Spleen (tissue), 11 donors: ENCODE measurements at regions not wholly inside any gene's neighbourhood (a gene's known extent, or its start where the extent isn't known, plus 50 kb on each side); places are given as distances from the start of the nearest gene placed in this dataset.

Source experiments
- DNase-seq: peaks from one replicate; pipeline ENCODE4 v3.0.0-alpha.2; 2020
- H3K27ac ChIP-seq, 8 donors: fragments of 200-600 bp; sonication (generic) in 7 of 8; 1 replicate in 4 of 8; 2 replicates in 4 of 8; pipeline versions ENCODE4 v1.5.0 to v1.8.0; 2016 to 2021; ENCODE audit warnings: inconsistent platforms in 4 of 8, mild to moderate bottlenecking in 4 of 8, moderate library complexity in 1 of 8
- H3K27me3 ChIP-seq, 7 donors: fragments of 200-600 bp; sonication (generic) in 6 of 7; replicated peaks in 1 of 7; 1 replicate in 4 of 7; 2 replicates in 3 of 7; pipeline versions ENCODE4 v1.5.0 to v1.8.0; 2016 to 2021; ENCODE audit warnings: inconsistent platforms in 3 of 7, mild to moderate bottlenecking in 1 of 7
- H3K36me3 ChIP-seq, 6 donors: fragments of 200-600 bp; sonication (generic) in 5 of 6; 1 replicate in 4 of 6; 2 replicates in 2 of 6; pipeline versions ENCODE4 v1.5.0 to v1.8.0; 2016 to 2021; ENCODE audit warnings: inconsistent platforms in 2 of 6
- H3K4me1 ChIP-seq, 6 donors: fragments of 200-600 bp; sonication (generic) in 5 of 6; 1 replicate in 3 of 6; 2 replicates in 3 of 6; pipeline versions ENCODE4 v1.5.0 to v1.8.0; 2016 to 2021; ENCODE audit warnings: inconsistent platforms in 3 of 6
- H3K4me3 ChIP-seq, 8 donors: fragments of 200-600 bp; sonication (generic) in 7 of 8; 1 replicate in 4 of 8; 2 replicates in 4 of 8; pipeline versions ENCODE4 v1.5.0 to v1.8.0; 2016 to 2021; ENCODE audit warnings: inconsistent platforms in 4 of 8, mild to moderate bottlenecking in 4 of 8, moderate library complexity in 2 of 8
- H3K9me3 ChIP-seq, 8 donors: fragments of 200-600 bp; sonication (generic) in 7 of 8; 1 replicate in 4 of 8; 2 replicates in 4 of 8; pipeline versions ENCODE4 v1.5.0 to v1.8.0; 2016 to 2021; ENCODE audit warnings: inconsistent platforms in 4 of 8
- POLR2A ChIP-seq, 3 donors: fragments of 450-650 bp; IDR thresholded peaks; one replicate each; pipeline ENCODE4 v1.5.1; 2017; ENCODE audit warnings: antibody characterized with exemption in 3 of 3, mild to moderate bottlenecking in 1 of 3
- POLR2AphosphoS5 ChIP-seq, 3 donors: sonication (generic); formaldehyde crosslinking; IDR thresholded peaks; one replicate each; pipeline ENCODE4 v1.5.1; 2017; ENCODE audit warnings: antibody characterized with exemption in 3 of 3
- WGBS, 5 donors: extraction: QIAGEN DNeasy Blood & Tissue Kit in 3 of 5; methylation state at CpG; one replicate each; pipeline versions ENCODE4 v1.1.5 to v1.1.7; 2013 to 2018; 5-methylcytosine and 5-hydroxymethylcytosine counted together
- intact Hi-C: fragments of 100-400 bp; cut with DNase I; formaldehyde crosslinking; loops from one replicate; pipeline ENCODE4 v1.15.0; 2023; ENCODE audit warnings: low total_unique reads
- TF ChIP-seq, protein P1 (sequence below), 11 experiments: fragments of 200-600 bp in 7 of 11; fragments of 450-650 bp in 4 of 11; sonication (generic) in 4 of 11; IDR thresholded peaks in 8 of 11; conservative IDR thresholded peaks in 3 of 11; 1 replicate in 7 of 11; 2 replicates in 4 of 11; pipeline versions ENCODE4 v1.4.0 to v1.8.0; 2016 to 2021; ENCODE audit warnings: antibody characterized with exemption in 11 of 11, inconsistent platforms in 4 of 11, mild to moderate bottlenecking in 1 of 11
- donor health status: healthy with polysubstance abuse.
- donor health status: DM: no; HTN: no; CAD: no; lungs with moderate emphysema.
- donor health status: DM: no; HTN: no; CAD: no.
- donor health status: Bipolar disorder and iron deficiency.
- donor health status: healthy.
- donor health status: DM: no; HTN: no; CAD: no.
- donor health status: DM: yes; HTN: yes; CAD: no.

DNA sequence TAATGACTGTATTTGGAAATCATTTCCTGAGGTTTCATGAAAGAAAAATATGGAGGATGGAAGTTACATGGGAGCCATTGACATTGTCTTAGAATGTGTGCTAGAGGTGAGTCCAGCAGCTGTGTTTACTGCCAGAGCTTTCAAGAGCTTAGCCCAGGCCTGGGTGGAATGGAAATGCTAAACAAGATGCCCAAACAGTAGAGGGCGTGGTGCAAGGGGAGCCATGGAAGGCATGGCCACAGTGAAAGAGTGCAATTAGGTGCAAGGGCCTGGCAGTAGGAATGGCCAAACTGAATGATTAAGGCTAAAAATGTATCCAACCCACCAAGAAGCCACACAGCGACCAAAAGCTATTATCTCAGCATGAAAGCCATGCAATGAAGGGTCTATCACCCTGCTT, 257.7 kb upstream of the NR2F2 start:
- Histone ChIP-seq H3K4me3 (no peak overlapping the region), H3K36me3 (no peaks in the 10 kb centered on the region), H3K27me3 (no peaks in the 10 kb centered on the region), H3K9me3 (no peaks in the 10 kb centered on the region), H3K4me1 (no peaks in the 10 kb centered on the region), H3K27ac (no peak overlapping the region)
- DNase-seq, result no peak
- TF ChIP-seq, protein P1, sequence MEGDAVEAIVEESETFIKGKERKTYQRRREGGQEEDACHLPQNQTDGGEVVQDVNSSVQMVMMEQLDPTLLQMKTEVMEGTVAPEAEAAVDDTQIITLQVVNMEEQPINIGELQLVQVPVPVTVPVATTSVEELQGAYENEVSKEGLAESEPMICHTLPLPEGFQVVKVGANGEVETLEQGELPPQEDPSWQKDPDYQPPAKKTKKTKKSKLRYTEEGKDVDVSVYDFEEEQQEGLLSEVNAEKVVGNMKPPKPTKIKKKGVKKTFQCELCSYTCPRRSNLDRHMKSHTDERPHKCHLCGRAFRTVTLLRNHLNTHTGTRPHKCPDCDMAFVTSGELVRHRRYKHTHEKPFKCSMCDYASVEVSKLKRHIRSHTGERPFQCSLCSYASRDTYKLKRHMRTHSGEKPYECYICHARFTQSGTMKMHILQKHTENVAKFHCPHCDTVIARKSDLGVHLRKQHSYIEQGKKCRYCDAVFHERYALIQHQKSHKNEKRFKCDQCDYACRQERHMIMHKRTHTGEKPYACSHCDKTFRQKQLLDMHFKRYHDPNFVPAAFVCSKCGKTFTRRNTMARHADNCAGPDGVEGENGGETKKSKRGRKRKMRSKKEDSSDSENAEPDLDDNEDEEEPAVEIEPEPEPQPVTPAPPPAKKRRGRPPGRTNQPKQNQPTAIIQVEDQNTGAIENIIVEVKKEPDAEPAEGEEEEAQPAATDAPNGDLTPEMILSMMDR (IDR thresholded peaks at IDR 0.05 in 8 of 11, conservative IDR thresholded peaks at IDR 0.05 in 3 of 11), result no peak
- TF ChIP-seq POLR2A (IDR thresholded peaks at IDR 0.05) (no peak), POLR2AphosphoS5 (IDR thresholded peaks at IDR 0.05) (no peak)
- intact Hi-C loops, result no loop called here
- 74 to 86% (median 75%) methylated on average over 2 of the region's 2 CpGs for WGBS, 5 donors

DNA sequence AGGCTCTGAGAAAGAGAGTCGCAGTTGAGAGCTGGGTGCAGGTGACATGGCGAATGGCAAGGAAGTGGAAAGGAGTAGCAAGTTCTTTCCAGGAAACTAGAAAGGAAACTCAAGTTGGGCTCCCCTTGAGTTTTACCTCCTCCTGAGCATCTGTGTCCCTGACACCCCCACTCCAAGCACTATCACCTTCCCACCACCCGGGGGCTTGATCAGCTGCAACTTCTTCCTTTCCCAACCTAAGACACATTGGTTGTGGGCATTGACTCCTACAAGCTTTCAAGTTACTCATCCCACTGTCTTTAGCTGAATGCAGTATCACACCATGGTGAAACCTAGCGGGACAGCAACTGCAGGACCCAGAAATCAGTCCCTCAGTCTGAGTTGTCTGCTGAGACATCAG, 256.6 kb upstream of the NR2F2 start:
- DNase-seq, result no peak
- Histone ChIP-seq H3K36me3 (no peaks in the 10 kb centered on the region), H3K4me3 (no peak overlapping the region), H3K9me3 (no peaks in the 10 kb centered on the region), H3K4me1 (no peaks in the 10 kb centered on the region), H3K27ac (no peak overlapping the region), H3K27me3 (no peaks in the 10 kb centered on the region)
- WGBS, 5 donors, result 85 to 95% (median 91%) methylated on average over 4 of the region's 4 CpGs
- no peak for TF ChIP-seq POLR2AphosphoS5 (IDR thresholded peaks at IDR 0.05)
- no peak for TF ChIP-seq POLR2A (IDR thresholded peaks at IDR 0.05)
- TF ChIP-seq, protein P1 (IDR thresholded peaks at IDR 0.05 in 8 of 11, conservative IDR thresholded peaks at IDR 0.05 in 3 of 11), result no peak
- intact Hi-C loops, result no loop called here

DNA sequence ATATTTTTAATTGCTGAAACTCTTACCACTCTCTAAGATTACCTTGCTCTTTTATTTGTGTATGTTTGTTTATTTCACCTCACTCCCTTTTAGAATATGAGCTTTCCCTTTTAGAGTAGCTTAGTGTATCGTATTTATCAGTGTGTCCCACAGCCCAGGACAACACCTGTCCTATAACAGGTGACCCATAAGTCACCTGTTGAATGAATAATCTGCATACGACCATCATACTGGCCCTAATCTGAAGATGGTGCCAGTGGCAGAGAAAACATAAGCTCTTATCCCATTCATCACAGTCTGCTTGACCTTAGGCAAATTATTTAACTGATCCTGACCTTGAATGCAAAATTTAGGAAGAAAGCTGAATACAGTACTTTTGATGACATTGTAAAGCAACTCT, 254.6 kb upstream of the NR2F2 start:
- 60 to 81% (median 69%) methylated on average over 2 of the region's 2 CpGs for WGBS, 5 donors
- Histone ChIP-seq H3K27me3 (no peaks in the 10 kb centered on the region), H3K36me3 (no peaks in the 10 kb centered on the region), H3K9me3 (no peaks in the 10 kb centered on the region), H3K4me3 (no peak overlapping the region), H3K27ac (no peak overlapping the region), H3K4me1 (no peaks in the 10 kb centered on the region)
- TF ChIP-seq, protein P1 (IDR thresholded peaks at IDR 0.05 in 8 of 11, conservative IDR thresholded peaks at IDR 0.05 in 3 of 11), result no peak
- no peak for TF ChIP-seq POLR2A (IDR thresholded peaks at IDR 0.05)
- TF ChIP-seq POLR2AphosphoS5 (IDR thresholded peaks at IDR 0.05), result no peak
- intact Hi-C loops, result no loop called here
- no peak for DNase-seq

DNA sequence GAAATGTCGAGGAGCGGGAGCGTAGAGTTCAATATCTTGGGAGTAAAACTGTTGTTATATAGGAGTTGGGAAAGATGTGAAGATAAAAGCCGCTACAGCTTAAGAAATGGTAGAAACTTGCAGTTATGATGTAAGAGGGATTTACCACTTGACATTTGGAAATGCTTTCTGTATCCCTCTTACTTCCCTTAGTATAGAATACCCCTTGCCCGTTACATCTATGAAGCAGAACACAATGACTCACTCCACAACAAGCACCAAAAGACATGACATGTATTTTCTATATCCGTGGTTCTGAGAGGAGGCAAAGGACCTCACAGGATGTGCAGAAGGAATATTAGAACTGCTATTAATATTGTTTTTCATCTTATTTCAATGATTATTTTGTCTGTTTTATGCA, 254.2 kb upstream of the NR2F2 start:
- TF ChIP-seq POLR2A (IDR thresholded peaks at IDR 0.05) (no peak), POLR2AphosphoS5 (IDR thresholded peaks at IDR 0.05) (no peak)
- TF ChIP-seq, protein P1 (IDR thresholded peaks at IDR 0.05 in 8 of 11, conservative IDR thresholded peaks at IDR 0.05 in 3 of 11), result no peak
- H3K27me3 ChIP-seq, result no peaks in the 10 kb centered on the region
- no peaks in the 10 kb centered on the region for H3K9me3 ChIP-seq
- no peak for DNase-seq
- intact Hi-C loops, result no loop called here
- no peaks in the 10 kb centered on the region for H3K36me3 ChIP-seq
- H3K4me3 ChIP-seq, result no peak overlapping the region
- no peaks in the 10 kb centered on the region for H3K4me1 ChIP-seq
- no peak overlapping the region for H3K27ac ChIP-seq
- 84 to 94% (median 86%) methylated on average over 6 of the region's 6 CpGs for WGBS, 5 donors
